ENCODE measurements at regions not wholly inside any gene's neighbourhood (a gene's known extent, or its start where the extent isn't known, plus 50 kb on each side); places are given as distances from the start of the nearest gene placed in this dataset.
"Not testable (repeated sequence)": the region's sequence is repeated elsewhere in the genome, so short reads cannot be mapped to it uniquely, and the experiment has no call there.

- in situ Hi-C loops (cut with HindIII; ENCODE audit: low pct_ligation_motif_present, low sequenced_read_pairs); DNase-seq: not testable (repeated sequence)
Measured at GRCh38 chr17:27365329-27365945, 71.5 kb downstream of the WSB1 start.

GRCh38 chr17:27366437-27366836 lies 72.5 kb downstream of the WSB1 start:
- no peak for TF ChIP-seq CTCF (IDR thresholded peaks at IDR 0.05; ENCODE audit: low read depth, low read length, missing control alignments)
- no peak overlapping the region for H3K27ac ChIP-seq
- no peak for DNase-seq

More at GRCh38 chr17:27365329-27365945, 71.5 kb downstream of the WSB1 start:
- not testable (repeated sequence) for H3K27me3 ChIP-seq (replicated peaks); H3K4me3 ChIP-seq (ENCODE audit: low read depth, low read length); H3K27ac ChIP-seq; H3K36me3 ChIP-seq (replicated peaks)

GRCh38 chr17:27367121-27367981 lies 73.4 kb downstream of the WSB1 start:
- no peak overlapping the region for H3K27ac ChIP-seq
- no peak overlapping the region for H3K4me3 ChIP-seq (ENCODE audit: low read depth, low read length)
- DNase-seq, result no peak
- H3K36me3 ChIP-seq (replicated peaks), result no peaks in the 10 kb centered on the region
- no peaks in the 10 kb centered on the region for H3K27me3 ChIP-seq (replicated peaks)
- in situ Hi-C loops (cut with HindIII; ENCODE audit: low pct_ligation_motif_present, low sequenced_read_pairs), result no loop called here
- no peak for TF ChIP-seq CTCF (IDR thresholded peaks at IDR 0.05; ENCODE audit: low read depth, low read length, missing control alignments)

More at GRCh38 chr17:27366437-27366836, 72.5 kb downstream of the WSB1 start:
- in situ Hi-C loops (cut with HindIII; ENCODE audit: low pct_ligation_motif_present, low sequenced_read_pairs), result no loop called here
- Histone ChIP-seq H3K4me3 (ENCODE audit: low read depth, low read length) (no peak overlapping the region), H3K36me3 (replicated peaks) (no peaks in the 10 kb centered on the region), H3K27me3 (replicated peaks) (no peaks in the 10 kb centered on the region)

- Histone ChIP-seq H3K4me3 (ENCODE audit: low read depth, low read length) (no peak overlapping the region), H3K36me3 (replicated peaks) (no peaks in the 10 kb centered on the region), H3K27ac (no peak overlapping the region), H3K27me3 (replicated peaks) (no peaks in the 10 kb centered on the region)
- TF ChIP-seq CTCF (IDR thresholded peaks at IDR 0.05; ENCODE audit: low read depth, low read length, missing control alignments), result no peak
- DNase-seq, result no peak
- in situ Hi-C loops (cut with HindIII; ENCODE audit: low pct_ligation_motif_present, low sequenced_read_pairs), result no loop called here
Measured at GRCh38 chr17:27368151-27368795, 74.4 kb downstream of the WSB1 start.

- DNase-seq, result no peak
- no peak for TF ChIP-seq CTCF (IDR thresholded peaks at IDR 0.05; ENCODE audit: low read depth, low read length, missing control alignments)
- in situ Hi-C loops (cut with HindIII; ENCODE audit: low pct_ligation_motif_present, low sequenced_read_pairs), result no loop called here
- Histone ChIP-seq H3K27ac (no peak overlapping the region), H3K4me3 (ENCODE audit: low read depth, low read length) (no peak overlapping the region), H3K36me3 (replicated peaks) (no peaks in the 10 kb centered on the region), H3K27me3 (replicated peaks) (no peaks in the 10 kb centered on the region)
Measured at GRCh38 chr17:27368980-27369379, 75.1 kb downstream of the WSB1 start.

- Histone ChIP-seq H3K27ac (no peak overlapping the region), H3K27me3 (replicated peaks) (no peaks in the 10 kb centered on the region), H3K4me3 (ENCODE audit: low read depth, low read length) (no peak overlapping the region), H3K36me3 (replicated peaks) (no peaks in the 10 kb centered on the region)
- no peak for TF ChIP-seq CTCF (IDR thresholded peaks at IDR 0.05; ENCODE audit: low read depth, low read length, missing control alignments)
- DNase-seq, result no peak
- in situ Hi-C loops (cut with HindIII; ENCODE audit: low pct_ligation_motif_present, low sequenced_read_pairs), result no loop called here
Measured at GRCh38 chr17:27370776-27371175, 76.9 kb downstream of the WSB1 start.

GRCh38 chr17:27373695-27374094 lies 79.8 kb downstream of the WSB1 start:
- H3K27ac ChIP-seq; H3K36me3 ChIP-seq (replicated peaks); H3K4me3 ChIP-seq (ENCODE audit: low read depth, low read length); DNase-seq; in situ Hi-C loops (cut with HindIII; ENCODE audit: low pct_ligation_motif_present, low sequenced_read_pairs); H3K27me3 ChIP-seq (replicated peaks): not testable (repeated sequence)

All from brain microvascular endothelial cell (primary cell).